ENCODE measurements at regions not wholly inside any gene's neighbourhood (a gene's known extent, or its start where the extent isn't known, plus 50 kb on each side); places are given as distances from the start of the nearest gene placed in this dataset.
"Not testable (repeated sequence)": the region's sequence is repeated elsewhere in the genome, so short reads cannot be mapped to it uniquely, and the experiment has no call there.

DNA sequence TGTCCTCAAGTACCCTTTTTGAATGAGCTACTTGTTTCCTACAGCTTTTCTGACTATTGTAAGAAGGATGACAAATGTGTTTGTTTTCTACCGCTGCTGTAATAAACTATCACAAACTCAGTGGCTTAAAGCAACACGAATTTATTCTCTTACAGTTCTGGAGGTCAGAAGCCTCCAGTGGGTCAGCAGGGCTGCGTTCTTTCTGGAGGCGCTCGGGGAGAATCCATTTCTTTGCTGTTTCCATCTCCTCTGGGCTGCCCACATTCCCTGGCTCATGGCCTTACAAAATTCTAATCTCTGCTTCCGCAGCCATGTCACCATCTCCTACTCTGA is 128.5 kb downstream of the SPP2 start:
- no peaks in the 10 kb centered on the region for H3K4me1 ChIP-seq (ENCODE audit: control insufficient read depth in 5 of 5, insufficient read depth in 5 of 5, low read length in 5 of 5)
- H3K36me3 ChIP-seq (ENCODE audit: control insufficient read depth in 5 of 5, insufficient read depth in 5 of 5, low read length in 5 of 5) = no peaks in the 10 kb centered on the region

GRCh38 chr2:234178330-234179030 is 128.0 kb downstream of the SPP2 start:
- no peak overlapping the region for H3K27ac ChIP-seq (ENCODE audit: low read depth, low read length)

More for the DNA sequence above, 128.5 kb downstream of the SPP2 start:
- no peak overlapping the region for H3K27ac ChIP-seq (ENCODE audit: low read depth, low read length)
- peaks cover 0 to 18% (median 5%) of the 10 kb centered on the region in 5 donors for H3K27me3 ChIP-seq (ENCODE audit: control insufficient read depth in 5 of 5, insufficient read depth in 4 of 5, low read length in 5 of 5)
- H3K9ac ChIP-seq (ENCODE audit: low read length in 5 of 5) = no peak overlapping the region
- H3K9me3 ChIP-seq (ENCODE audit: control insufficient read depth in 5 of 5, low read length in 5 of 5) = no peaks in the 10 kb centered on the region
- no peak overlapping the region for H3K4me3 ChIP-seq (ENCODE audit: low read depth in 1 of 5, low read length in 5 of 5)

GRCh38 chr2:234175649-234176048 is 125.1 kb downstream of the SPP2 start:
- H3K27ac ChIP-seq (ENCODE audit: low read depth, low read length) = no peak overlapping the region
- no peaks in the 10 kb centered on the region for H3K36me3 ChIP-seq (ENCODE audit: control insufficient read depth in 5 of 5, insufficient read depth in 5 of 5, low read length in 5 of 5)
- no peaks in the 10 kb centered on the region for H3K4me1 ChIP-seq (ENCODE audit: control insufficient read depth in 5 of 5, insufficient read depth in 5 of 5, low read length in 5 of 5)
- H3K9ac ChIP-seq (ENCODE audit: low read length in 5 of 5) = no peak overlapping the region
- peaks cover 0 to 7% (median 4%) of the 10 kb centered on the region in 5 donors for H3K27me3 ChIP-seq (ENCODE audit: control insufficient read depth in 5 of 5, insufficient read depth in 4 of 5, low read length in 5 of 5)
- H3K9me3 ChIP-seq (ENCODE audit: control insufficient read depth in 5 of 5, low read length in 5 of 5) = no peaks in the 10 kb centered on the region
- H3K4me3 ChIP-seq (ENCODE audit: low read depth in 1 of 5, low read length in 5 of 5) = no peak overlapping the region

More at GRCh38 chr2:234178330-234179030, 128.0 kb downstream of the SPP2 start:
- Histone ChIP-seq H3K36me3 (ENCODE audit: control insufficient read depth in 5 of 5, insufficient read depth in 5 of 5, low read length in 5 of 5) (no peaks in the 10 kb centered on the region), H3K4me3 (ENCODE audit: low read depth in 1 of 5, low read length in 5 of 5) (no peak overlapping the region), H3K9ac (ENCODE audit: low read length in 5 of 5) (no peak overlapping the region), H3K4me1 (ENCODE audit: control insufficient read depth in 5 of 5, insufficient read depth in 5 of 5, low read length in 5 of 5) (no peaks in the 10 kb centered on the region), H3K27me3 (ENCODE audit: control insufficient read depth in 5 of 5, insufficient read depth in 4 of 5, low read length in 5 of 5) (peaks cover 0 to 17% (median 5%) of the 10 kb centered on the region in 5 donors), H3K9me3 (ENCODE audit: control insufficient read depth in 5 of 5, low read length in 5 of 5) (no peaks in the 10 kb centered on the region)

GRCh38 chr2:234174742-234175141 is 124.2 kb downstream of the SPP2 start:
- Histone ChIP-seq H3K27me3 (ENCODE audit: control insufficient read depth in 5 of 5, insufficient read depth in 4 of 5, low read length in 5 of 5) (peaks cover 0 to 7% (median 4%) of the 10 kb centered on the region in 5 donors), H3K36me3 (ENCODE audit: control insufficient read depth in 5 of 5, insufficient read depth in 5 of 5, low read length in 5 of 5) (no peaks in the 10 kb centered on the region), H3K4me3 (ENCODE audit: low read depth in 1 of 5, low read length in 5 of 5) (no peak overlapping the region), H3K27ac (ENCODE audit: low read depth, low read length) (no peak overlapping the region), H3K9ac (ENCODE audit: low read length in 5 of 5) (no peak overlapping the region), H3K9me3 (ENCODE audit: control insufficient read depth in 5 of 5, low read length in 5 of 5) (no peaks in the 10 kb centered on the region), H3K4me1 (ENCODE audit: control insufficient read depth in 5 of 5, insufficient read depth in 5 of 5, low read length in 5 of 5) (no peaks in the 10 kb centered on the region)

- peaks cover 0 to 4% (median 0%) of the 10 kb centered on the region in 5 donors for H3K27me3 ChIP-seq (ENCODE audit: control insufficient read depth in 5 of 5, insufficient read depth in 4 of 5, low read length in 5 of 5)
- no peak overlapping the region for H3K9ac ChIP-seq (ENCODE audit: low read length in 5 of 5)
- no peak overlapping the region for H3K4me3 ChIP-seq (ENCODE audit: low read depth in 1 of 5, low read length in 5 of 5)
- H3K4me1 ChIP-seq (ENCODE audit: control insufficient read depth in 5 of 5, insufficient read depth in 5 of 5, low read length in 5 of 5) = peaks cover 0 to 4% (median 0%) of the 10 kb centered on the region in 5 donors
- H3K36me3 ChIP-seq (ENCODE audit: control insufficient read depth in 5 of 5, insufficient read depth in 5 of 5, low read length in 5 of 5) = no peaks in the 10 kb centered on the region
- H3K9me3 ChIP-seq (ENCODE audit: control insufficient read depth in 5 of 5, low read length in 5 of 5) = no peaks in the 10 kb centered on the region
- no peak overlapping the region for H3K27ac ChIP-seq (ENCODE audit: low read depth, low read length)
These were observed 122.0 kb downstream of the SPP2 start for GRCh38 chr2:234172532-234172931.

DNA sequence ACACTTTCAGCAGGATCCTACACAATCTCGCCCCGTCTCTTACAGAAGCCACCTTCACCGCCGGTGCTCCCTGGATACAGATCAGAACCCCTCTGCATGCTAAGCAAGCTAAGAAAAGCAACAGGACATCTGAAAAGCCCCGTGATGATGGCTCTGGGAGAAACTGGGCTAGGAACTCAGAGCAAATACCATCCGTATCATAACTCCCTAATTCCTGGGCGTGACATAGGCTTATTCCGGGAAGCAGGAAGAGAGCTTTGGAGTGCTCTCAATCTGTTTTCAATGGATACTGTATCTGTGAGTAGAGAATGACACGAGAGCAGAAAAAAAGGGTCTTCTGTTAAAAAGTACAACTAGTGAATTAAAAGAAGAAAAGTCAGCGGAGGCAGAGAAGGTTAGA is 121.6 kb downstream of the SPP2 start:
- Histone ChIP-seq H3K36me3 (ENCODE audit: control insufficient read depth in 5 of 5, insufficient read depth in 5 of 5, low read length in 5 of 5) (no peaks in the 10 kb centered on the region), H3K27me3 (ENCODE audit: control insufficient read depth in 5 of 5, insufficient read depth in 4 of 5, low read length in 5 of 5) (peaks cover 0 to 4% (median 0%) of the 10 kb centered on the region in 5 donors), H3K27ac (ENCODE audit: low read depth, low read length) (no peak overlapping the region), H3K4me3 (ENCODE audit: low read depth in 1 of 5, low read length in 5 of 5) (no peak overlapping the region), H3K9ac (ENCODE audit: low read length in 5 of 5) (no peak overlapping the region), H3K9me3 (ENCODE audit: control insufficient read depth in 5 of 5, low read length in 5 of 5) (no peaks in the 10 kb centered on the region), H3K4me1 (ENCODE audit: control insufficient read depth in 5 of 5, insufficient read depth in 5 of 5, low read length in 5 of 5) (peaks cover 0 to 4% (median 0%) of the 10 kb centered on the region in 5 donors)

GRCh38 chr2:234171666-234172065 is 121.2 kb downstream of the SPP2 start:
- no peaks in the 10 kb centered on the region for H3K36me3 ChIP-seq (ENCODE audit: control insufficient read depth in 5 of 5, insufficient read depth in 5 of 5, low read length in 5 of 5)
- no peak overlapping the region for H3K4me3 ChIP-seq (ENCODE audit: low read depth in 1 of 5, low read length in 5 of 5)
- H3K27ac ChIP-seq (ENCODE audit: low read depth, low read length) = no peak overlapping the region
- H3K9me3 ChIP-seq (ENCODE audit: control insufficient read depth in 5 of 5, low read length in 5 of 5) = no peaks in the 10 kb centered on the region
- H3K9ac ChIP-seq (ENCODE audit: low read length in 5 of 5) = no peak overlapping the region
- H3K4me1 ChIP-seq (ENCODE audit: control insufficient read depth in 5 of 5, insufficient read depth in 5 of 5, low read length in 5 of 5) = peaks cover 0 to 4% (median 0%) of the 10 kb centered on the region in 5 donors
- H3K27me3 ChIP-seq (ENCODE audit: control insufficient read depth in 5 of 5, insufficient read depth in 4 of 5, low read length in 5 of 5) = peaks cover 0 to 4% (median 0%) of the 10 kb centered on the region in 5 donors

DNA sequence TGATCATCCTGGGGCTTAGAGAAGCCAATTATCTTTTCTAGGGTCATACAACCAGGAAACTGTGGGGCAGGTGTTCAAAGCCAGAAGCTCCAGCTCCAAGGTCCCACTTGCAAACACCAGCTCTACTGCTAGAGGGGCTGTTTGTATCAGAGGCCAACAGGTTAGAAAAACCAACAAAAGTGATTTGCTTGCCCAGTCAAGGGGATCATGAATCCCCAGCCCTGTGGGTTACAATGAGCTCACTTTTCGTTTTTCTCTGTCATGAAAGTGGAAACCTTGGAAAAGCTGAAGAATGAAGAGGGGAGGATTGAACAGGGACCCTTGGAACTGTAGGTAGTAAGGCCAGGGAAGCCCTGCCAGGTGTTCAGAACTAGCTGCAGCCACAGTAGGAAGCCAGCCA is 119.2 kb downstream of the SPP2 start:
- Histone ChIP-seq H3K27me3 (ENCODE audit: control insufficient read depth in 5 of 5, insufficient read depth in 4 of 5, low read length in 5 of 5) (peaks cover 0 to 4% (median 0%) of the 10 kb centered on the region in 5 donors), H3K36me3 (ENCODE audit: control insufficient read depth in 5 of 5, insufficient read depth in 5 of 5, low read length in 5 of 5) (no peaks in the 10 kb centered on the region), H3K4me3 (ENCODE audit: low read depth in 1 of 5, low read length in 5 of 5) (no peak overlapping the region), H3K9me3 (ENCODE audit: control insufficient read depth in 5 of 5, low read length in 5 of 5) (no peaks in the 10 kb centered on the region), H3K27ac (ENCODE audit: low read depth, low read length) (no peak overlapping the region), H3K4me1 (ENCODE audit: control insufficient read depth in 5 of 5, insufficient read depth in 5 of 5, low read length in 5 of 5) (peaks cover 0 to 4% (median 0%) of the 10 kb centered on the region in 5 donors), H3K9ac (ENCODE audit: low read length in 5 of 5) (no peak overlapping the region)

DNA sequence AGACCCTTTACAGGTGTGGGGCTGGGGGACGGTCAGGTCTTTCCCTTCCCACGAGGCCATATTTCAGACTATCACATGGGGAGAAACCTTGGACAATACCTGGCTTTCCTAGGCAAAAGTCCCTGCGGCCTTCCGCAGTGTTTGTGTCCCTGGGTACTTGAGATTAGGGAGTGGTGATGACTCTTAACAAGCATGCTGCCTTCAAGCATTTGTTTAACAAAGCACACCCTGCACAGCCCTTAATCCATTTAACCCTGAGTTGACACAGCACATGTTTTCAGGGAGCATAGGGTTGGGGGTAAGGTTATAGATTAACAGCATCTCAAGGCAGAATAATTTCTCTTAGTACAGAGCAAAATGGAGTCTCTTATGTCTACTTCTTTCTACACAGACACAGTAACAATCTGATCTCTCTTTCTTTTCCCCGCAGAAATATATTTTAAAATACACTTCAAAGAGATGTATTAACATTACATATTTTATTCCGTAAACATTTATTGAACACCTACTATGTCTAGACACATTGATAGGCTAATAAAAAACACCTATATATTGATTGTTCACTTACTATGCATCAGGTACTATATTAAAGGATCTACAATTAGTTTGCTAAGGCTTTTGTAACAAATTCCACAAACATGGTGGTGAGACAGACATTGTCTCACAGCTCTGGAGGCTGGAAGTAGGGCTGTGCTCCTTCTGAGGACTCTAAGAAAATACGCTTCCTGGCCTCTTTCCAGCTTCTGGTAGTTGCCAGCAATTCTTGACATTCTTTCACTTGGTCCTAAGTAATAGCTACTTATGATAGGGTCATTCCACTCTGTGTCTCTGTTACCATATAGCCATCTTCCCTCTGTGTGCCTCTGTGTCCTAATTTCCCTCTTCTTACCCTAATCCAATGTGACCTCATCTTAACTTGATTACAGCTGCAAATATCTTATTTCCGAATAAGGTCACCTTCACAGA is 118.4 kb downstream of the SPP2 start:
- H3K4me3 ChIP-seq (ENCODE audit: low read depth in 1 of 5, low read length in 5 of 5); H3K27ac ChIP-seq (ENCODE audit: low read depth, low read length); H3K27me3 ChIP-seq (ENCODE audit: control insufficient read depth in 5 of 5, insufficient read depth in 4 of 5, low read length in 5 of 5); H3K9ac ChIP-seq (ENCODE audit: low read length in 5 of 5); H3K4me1 ChIP-seq (ENCODE audit: control insufficient read depth in 5 of 5, insufficient read depth in 5 of 5, low read length in 5 of 5); H3K36me3 ChIP-seq (ENCODE audit: control insufficient read depth in 5 of 5, insufficient read depth in 5 of 5, low read length in 5 of 5); H3K9me3 ChIP-seq (ENCODE audit: control insufficient read depth in 5 of 5, low read length in 5 of 5): not testable (repeated sequence)

GRCh38 chr2:234166531-234166930 is 116.0 kb downstream of the SPP2 start:
- no peak overlapping the region for H3K9ac ChIP-seq (ENCODE audit: low read length in 5 of 5)
- H3K9me3 ChIP-seq (ENCODE audit: control insufficient read depth in 5 of 5, low read length in 5 of 5) = no peaks in the 10 kb centered on the region
- peaks cover 0 to 4% (median 0%) of the 10 kb centered on the region in 5 donors for H3K27me3 ChIP-seq (ENCODE audit: control insufficient read depth in 5 of 5, insufficient read depth in 4 of 5, low read length in 5 of 5)
- peaks cover 0 to 4% (median 0%) of the 10 kb centered on the region in 5 donors for H3K4me1 ChIP-seq (ENCODE audit: control insufficient read depth in 5 of 5, insufficient read depth in 5 of 5, low read length in 5 of 5)
- H3K4me3 ChIP-seq (ENCODE audit: low read depth in 1 of 5, low read length in 5 of 5) = no peak overlapping the region
- no peak overlapping the region for H3K27ac ChIP-seq (ENCODE audit: low read depth, low read length)
- no peaks in the 10 kb centered on the region for H3K36me3 ChIP-seq (ENCODE audit: control insufficient read depth in 5 of 5, insufficient read depth in 5 of 5, low read length in 5 of 5)

Measured in subcutaneous abdominal adipose tissue (tissue), 5 donors.